ENCODE measurements at regions not wholly inside any gene's neighbourhood (a gene's known extent, or its start where the extent isn't known, plus 50 kb on each side); places are given as distances from the start of the nearest gene placed in this dataset.
"Not testable (repeated sequence)": the region's sequence is repeated elsewhere in the genome, so short reads cannot be mapped to it uniquely, and the experiment has no call there.

- not testable (repeated sequence) for TF ChIP-seq CTCF (IDR thresholded peaks at IDR 0.05; ENCODE audit: insufficient read depth, low read length, poor library complexity, severe bottlenecking); EZH2phosphoT487 (conservative IDR thresholded peaks at IDR 0.05; ENCODE audit: low read length)
Measured at GRCh38 chr14:80286744-80287143, 75.4 kb upstream of the DIO2 start.
